Keratinocyte (primary cell): ENCODE measurements at regions not wholly inside any gene's neighbourhood (a gene's known extent, or its start where the extent isn't known, plus 50 kb on each side); places are given as distances from the start of the nearest gene placed in this dataset.

ENCODE experiments used
- CTCF ChIP-seq, 3 experiments: IDR thresholded peaks in 1 of 3; conservative IDR thresholded peaks in 1 of 3; optimal IDR thresholded peaks in 1 of 3; 2 replicates in 2 of 3; 3 replicates in 1 of 3; pipeline versions ENCODE3 to v1.5.1; 2011; ENCODE audit warnings: low read length in 3 of 3, mild to moderate bottlenecking in 3 of 3, moderate library complexity in 2 of 3, control low read depth in 1 of 3, inconsistent platforms in 1 of 3; ENCODE audit not compliant: insufficient read depth in 2 of 3; ENCODE audit errors: extremely low read depth in 1 of 3
- EZH2 ChIP-seq: IDR thresholded peaks from one replicate; pipeline ENCODE4 v1.6.1; 2012; ENCODE audit warnings: inconsistent platforms, mild to moderate bottlenecking, low read length, moderate library complexity

DNA sequence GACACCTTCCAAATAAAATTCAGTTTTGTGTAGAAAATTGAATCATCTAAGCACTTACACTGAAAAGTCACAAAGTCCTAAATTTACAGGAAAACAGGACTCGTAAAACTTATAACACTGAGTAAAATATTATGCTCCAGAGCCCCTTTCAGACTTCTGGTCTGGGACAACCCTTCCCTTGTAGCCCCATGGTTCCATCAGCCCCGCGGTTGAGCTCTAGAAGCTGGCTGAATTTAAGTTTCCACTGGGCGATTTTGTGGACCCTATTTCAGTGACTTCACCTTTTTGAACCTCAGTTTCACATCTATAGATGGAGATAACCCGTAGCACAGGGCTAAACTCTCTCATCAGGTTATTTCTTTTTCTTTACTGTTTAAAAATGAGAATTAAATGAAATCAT lies 117.7 kb upstream of the BACH2 start:
- no peak for TF ChIP-seq CTCF (optimal IDR thresholded peaks at IDR 0.05 in 1 of 3, IDR thresholded peaks at IDR 0.05 in 1 of 3, conservative IDR thresholded peaks at IDR 0.05 in 1 of 3; ENCODE audit: extremely low read depth in 1 of 3, insufficient read depth in 2 of 3, low read length in 3 of 3)
- TF ChIP-seq EZH2 = no peak
